CD4-positive, alpha-beta T cell treated with Interferon alpha-2 for 1 hour (primary cell): ENCODE measurements at regions not wholly inside any gene's neighbourhood (a gene's known extent, or its start where the extent isn't known, plus 50 kb on each side); places are given as distances from the start of the nearest gene placed in this dataset.

Source experiments
- DNase-seq, 2 donors: peaks; one replicate each; pipeline ENCODE4 v3.0.0-alpha.2; 2020 to 2022

DNA sequence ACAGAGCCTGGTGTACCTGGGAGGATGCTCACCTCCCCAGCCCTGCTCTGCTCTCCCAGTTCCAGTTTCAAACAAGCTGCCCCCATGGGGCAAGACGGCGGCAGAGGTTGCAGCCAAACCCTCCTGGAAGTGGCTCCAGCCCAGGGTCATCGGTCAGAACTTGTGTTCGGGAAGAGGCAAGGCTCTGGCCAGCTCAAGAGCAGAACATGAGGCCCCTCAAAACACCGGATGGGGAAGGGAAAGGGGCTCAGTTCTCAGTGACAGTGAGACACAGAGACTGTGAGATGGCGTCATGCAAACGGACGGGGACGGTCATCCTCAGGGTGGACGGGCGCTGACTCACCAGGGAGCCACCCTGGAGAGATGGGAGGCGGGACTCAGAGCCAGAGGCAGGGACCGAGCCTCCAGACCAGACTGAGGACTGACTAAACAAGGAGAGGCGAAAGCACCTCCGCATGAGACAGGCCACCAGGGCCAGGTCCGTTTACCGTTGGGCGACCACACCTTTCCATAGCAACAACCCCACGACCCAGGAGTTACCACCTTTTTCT is 63.9 kb upstream of the GALNT9 start:
- no peak for DNase-seq

GRCh38 chr12:132392389-132393244 is 63.2 kb upstream of the GALNT9 start:
- DNase-seq, result no peak

- DNase-seq, result no peak
Observed at GRCh38 chr12:132391326-132392041, 62.1 kb upstream of the GALNT9 start.

GRCh38 chr12:132390287-132391076 is 61.1 kb upstream of the GALNT9 start:
- no peak for DNase-seq

DNA sequence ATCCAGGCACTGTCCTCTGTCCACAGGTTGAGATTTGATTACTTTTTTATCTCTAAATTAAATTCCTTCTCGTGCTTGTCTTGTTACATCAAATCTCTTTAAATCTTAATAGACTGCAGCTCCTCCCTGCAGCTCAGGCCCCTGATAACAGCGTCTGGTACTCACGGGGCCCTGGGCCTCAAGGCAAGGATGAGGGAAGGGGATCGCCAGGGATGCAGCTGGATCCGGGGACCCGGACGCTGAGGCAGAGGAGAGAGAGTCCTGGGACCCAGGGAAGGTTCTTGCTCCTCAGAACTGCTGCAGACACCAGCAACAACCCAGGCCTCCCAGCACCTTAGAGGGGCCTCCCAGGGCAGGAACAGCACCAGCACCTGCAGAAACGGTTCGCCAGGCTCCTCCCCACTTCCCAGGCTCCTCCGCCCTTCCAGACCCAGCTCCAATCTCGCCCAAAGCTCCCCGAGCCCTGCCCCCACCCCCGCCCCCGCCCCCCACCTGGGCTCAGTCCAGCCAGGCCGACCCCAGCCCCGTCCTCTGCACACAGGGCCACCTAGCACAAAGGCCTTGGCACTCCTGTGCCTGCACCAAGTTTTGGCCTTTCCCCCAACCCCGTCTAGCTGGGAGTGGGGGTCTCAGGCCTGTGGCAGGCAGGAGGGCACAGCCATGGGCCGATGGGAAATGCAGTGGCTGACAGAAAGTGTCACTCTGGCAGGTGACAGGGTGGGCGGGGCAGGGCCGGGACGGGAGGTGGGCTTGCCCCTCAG is 60.3 kb upstream of the GALNT9 start:
- no peak for DNase-seq

GRCh38 chr12:132389026-132389425 is 59.6 kb upstream of the GALNT9 start:
- no peak for DNase-seq

GRCh38 chr12:132388379-132389015 is 59.1 kb upstream of the GALNT9 start:
- no peak for DNase-seq

GRCh38 chr12:132386926-132387497 is 57.6 kb upstream of the GALNT9 start:
- no peak for DNase-seq

DNA sequence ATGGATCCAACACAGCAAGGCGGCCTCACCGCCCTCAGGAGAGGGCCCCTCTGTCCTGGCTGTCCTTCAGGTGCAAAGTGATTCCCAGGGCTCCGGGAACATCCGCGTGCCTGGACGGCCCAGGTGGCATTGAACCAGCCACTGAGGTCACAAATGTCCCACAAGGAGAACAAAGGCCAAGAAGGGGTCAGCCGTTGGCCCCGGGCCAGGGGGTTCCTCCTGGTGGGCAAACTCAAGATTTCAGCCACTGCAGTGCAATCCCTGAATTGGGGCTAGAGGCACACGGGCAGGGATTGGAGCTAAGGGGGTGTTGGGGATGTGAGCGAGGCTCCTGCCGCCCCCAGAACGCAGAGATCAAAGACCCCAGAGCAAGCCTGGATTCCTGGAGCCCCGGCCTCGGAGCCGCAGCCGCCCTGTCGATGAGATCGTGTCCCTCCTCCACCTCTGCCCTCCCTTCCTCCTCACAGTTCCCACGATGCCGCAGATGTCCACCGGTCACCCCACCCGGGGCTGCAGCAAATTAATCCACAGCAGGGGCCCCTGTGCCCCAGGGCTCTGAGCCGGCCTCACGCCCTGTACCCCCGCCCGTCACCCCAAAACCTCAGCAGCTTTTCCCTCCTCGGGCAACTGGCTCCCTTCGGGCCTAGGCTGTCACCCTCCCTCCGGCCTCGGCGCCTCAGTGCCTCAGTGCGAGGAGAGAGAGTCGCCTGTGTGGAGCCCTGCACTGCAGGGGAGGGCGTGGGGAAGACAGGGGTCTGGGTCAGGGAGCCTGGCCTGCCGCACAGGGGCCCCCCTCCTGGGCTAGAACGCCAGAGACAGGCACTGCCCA is 56.7 kb upstream of the GALNT9 start:
- no peak for DNase-seq

GRCh38 chr12:132384916-132385774 is 55.8 kb upstream of the GALNT9 start:
- no peak for DNase-seq

- no peak for DNase-seq
Observed at GRCh38 chr12:132380641-132381040, 51.3 kb upstream of the GALNT9 start.

GRCh38 chr12:132379996-132380395 is 50.6 kb upstream of the GALNT9 start:
- DNase-seq, result no peak

- no peak for DNase-seq
Observed at GRCh38 chr12:132379576-132379975, 50.2 kb upstream of the GALNT9 start.
